PFSK-1 (cell line): ENCODE measurements at regions not wholly inside any gene's neighbourhood (a gene's known extent, or its start where the extent isn't known, plus 50 kb on each side); places are given as distances from the start of the nearest gene placed in this dataset.

Experiments
- FOXP2 ChIP-seq: optimal IDR thresholded peaks from 2 replicates; pipeline ENCODE3; 2011; ENCODE audit warnings: borderline replicate concordance, control low read depth, inconsistent platforms; ENCODE audit not compliant: insufficient read depth; ENCODE audit errors: extremely low read length, extremely low read depth
- POLR2AphosphoS5 ChIP-seq: IDR thresholded peaks from 2 replicates; pipeline ENCODE4 v1.6.1; 2012; ENCODE audit warnings: low read depth, mild to moderate bottlenecking, control low read depth, low read length, moderate library complexity
- SIN3A ChIP-seq: IDR thresholded peaks from 2 replicates; pipeline ENCODE4 v1.6.1; 2012; ENCODE audit warnings: mild to moderate bottlenecking, low read length, moderate library complexity, borderline replicate concordance; ENCODE audit not compliant: insufficient read depth
- TAF1 ChIP-seq: IDR thresholded peaks from 2 replicates; pipeline ENCODE4 v1.6.1; 2012; ENCODE audit warnings: low read length, control low read depth, borderline replicate concordance; ENCODE audit not compliant: insufficient read depth
- TF ChIP-seq, protein P1 (sequence below), 2 experiments: IDR thresholded peaks; 2 replicates each; pipeline versions ENCODE4 v1.6.1 to v1.8.0; 2011 to 2012; ENCODE audit warnings: low read depth in 2 of 2, low read length in 2 of 2, control low read depth in 1 of 2, inconsistent platforms in 1 of 2, mild to moderate bottlenecking in 1 of 2, moderate library complexity in 1 of 2; ENCODE audit not compliant: insufficient read depth in 1 of 2

DNA sequence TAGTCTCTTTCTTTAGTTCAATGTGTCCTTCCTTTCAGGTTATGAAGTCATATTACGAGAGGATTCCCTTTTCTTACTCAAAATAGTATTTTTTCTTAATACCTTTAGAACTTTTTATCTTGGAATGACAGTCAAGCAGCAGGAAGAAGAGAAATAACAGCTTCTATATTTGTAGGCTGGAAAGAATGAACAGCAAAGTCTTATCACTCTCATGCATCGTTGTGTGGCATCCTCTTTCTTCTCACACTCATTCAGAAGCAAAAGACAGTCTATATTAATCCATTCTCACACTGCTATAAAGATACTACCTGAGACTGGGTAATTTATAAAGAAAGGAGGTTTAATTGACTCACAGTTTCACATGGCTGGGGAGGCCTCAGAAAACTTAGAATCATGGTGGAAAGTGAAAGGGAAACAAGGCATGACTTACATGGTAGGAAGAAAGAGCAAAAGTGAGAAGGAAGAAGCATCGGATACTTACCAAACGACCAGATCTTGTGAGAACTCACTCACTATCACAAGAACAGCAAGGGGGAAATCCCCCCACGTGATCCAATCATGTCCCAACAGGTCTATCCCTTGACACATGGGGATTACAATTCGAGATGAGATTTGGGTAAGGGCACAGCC lies 1646.1 kb upstream of the CDH6 start:
- no peak for TF ChIP-seq POLR2AphosphoS5
- TF ChIP-seq TAF1: no peak
- TF ChIP-seq SIN3A: no peak
- TF ChIP-seq, protein P1, sequence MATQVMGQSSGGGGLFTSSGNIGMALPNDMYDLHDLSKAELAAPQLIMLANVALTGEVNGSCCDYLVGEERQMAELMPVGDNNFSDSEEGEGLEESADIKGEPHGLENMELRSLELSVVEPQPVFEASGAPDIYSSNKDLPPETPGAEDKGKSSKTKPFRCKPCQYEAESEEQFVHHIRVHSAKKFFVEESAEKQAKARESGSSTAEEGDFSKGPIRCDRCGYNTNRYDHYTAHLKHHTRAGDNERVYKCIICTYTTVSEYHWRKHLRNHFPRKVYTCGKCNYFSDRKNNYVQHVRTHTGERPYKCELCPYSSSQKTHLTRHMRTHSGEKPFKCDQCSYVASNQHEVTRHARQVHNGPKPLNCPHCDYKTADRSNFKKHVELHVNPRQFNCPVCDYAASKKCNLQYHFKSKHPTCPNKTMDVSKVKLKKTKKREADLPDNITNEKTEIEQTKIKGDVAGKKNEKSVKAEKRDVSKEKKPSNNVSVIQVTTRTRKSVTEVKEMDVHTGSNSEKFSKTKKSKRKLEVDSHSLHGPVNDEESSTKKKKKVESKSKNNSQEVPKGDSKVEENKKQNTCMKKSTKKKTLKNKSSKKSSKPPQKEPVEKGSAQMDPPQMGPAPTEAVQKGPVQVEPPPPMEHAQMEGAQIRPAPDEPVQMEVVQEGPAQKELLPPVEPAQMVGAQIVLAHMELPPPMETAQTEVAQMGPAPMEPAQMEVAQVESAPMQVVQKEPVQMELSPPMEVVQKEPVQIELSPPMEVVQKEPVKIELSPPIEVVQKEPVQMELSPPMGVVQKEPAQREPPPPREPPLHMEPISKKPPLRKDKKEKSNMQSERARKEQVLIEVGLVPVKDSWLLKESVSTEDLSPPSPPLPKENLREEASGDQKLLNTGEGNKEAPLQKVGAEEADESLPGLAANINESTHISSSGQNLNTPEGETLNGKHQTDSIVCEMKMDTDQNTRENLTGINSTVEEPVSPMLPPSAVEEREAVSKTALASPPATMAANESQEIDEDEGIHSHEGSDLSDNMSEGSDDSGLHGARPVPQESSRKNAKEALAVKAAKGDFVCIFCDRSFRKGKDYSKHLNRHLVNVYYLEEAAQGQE (IDR thresholded peaks at IDR 0.05; ENCODE audit: insufficient read depth in 1 of 2, low read depth in 2 of 2, low read length in 2 of 2): no peak

- TF ChIP-seq, protein P1 (IDR thresholded peaks at IDR 0.05; ENCODE audit: insufficient read depth in 1 of 2, low read depth in 2 of 2, low read length in 2 of 2): no peak
- TF ChIP-seq SIN3A: no peak
- TF ChIP-seq POLR2AphosphoS5: no peak
- no peak for TF ChIP-seq TAF1
- no peak for TF ChIP-seq FOXP2
These were observed 1650.0 kb upstream of the CDH6 start for GRCh38 chr5:29543501-29543900.

GRCh38 chr5:29524227-29524626 lies 1669.3 kb upstream of the CDH6 start:
- TF ChIP-seq POLR2AphosphoS5: no peak
- no peak for TF ChIP-seq SIN3A
- no peak for TF ChIP-seq TAF1
- TF ChIP-seq, protein P1 (IDR thresholded peaks at IDR 0.05; ENCODE audit: insufficient read depth in 1 of 2, low read depth in 2 of 2, low read length in 2 of 2): no peak
- no peak for TF ChIP-seq FOXP2

DNA sequence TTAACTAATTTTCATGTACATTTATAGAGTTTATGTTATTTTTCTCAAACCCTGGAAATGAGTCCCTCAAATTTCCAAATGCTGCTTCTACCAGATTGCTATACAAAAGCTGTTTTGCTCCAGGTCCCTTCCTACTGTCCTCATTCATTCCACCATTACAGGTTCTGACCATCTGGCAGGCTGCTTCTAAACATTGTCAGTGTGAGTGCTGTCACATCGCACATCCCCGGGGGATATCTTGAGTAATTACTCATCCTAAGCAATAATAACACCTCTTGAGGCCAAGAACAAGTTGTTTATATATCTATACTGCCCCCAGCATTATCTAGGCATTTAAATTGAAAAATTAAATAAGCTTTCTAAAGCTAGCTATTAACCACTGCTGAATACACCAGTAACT lies 1675.3 kb upstream of the CDH6 start:
- TF ChIP-seq FOXP2 (no peak), SIN3A (no peak), POLR2AphosphoS5 (no peak), TAF1 (no peak)
- TF ChIP-seq, protein P1 (IDR thresholded peaks at IDR 0.05; ENCODE audit: insufficient read depth in 1 of 2, low read depth in 2 of 2, low read length in 2 of 2): no peak

- TF ChIP-seq TAF1 (no peak), POLR2AphosphoS5 (no peak), SIN3A (no peak), FOXP2 (no peak)
- TF ChIP-seq, protein P1 (IDR thresholded peaks at IDR 0.05; ENCODE audit: insufficient read depth in 1 of 2, low read depth in 2 of 2, low read length in 2 of 2): no peak
These were observed 1677.3 kb upstream of the CDH6 start for GRCh38 chr5:29516224-29516623.
